ENCODE measurements at regions not wholly inside any gene's neighbourhood (a gene's known extent, or its start where the extent isn't known, plus 50 kb on each side); places are given as distances from the start of the nearest gene placed in this dataset.

GRCh38 chr16:51989637-51990230, 557.2 kb downstream of the TOX3 start:
- Histone ChIP-seq H3K4me1 (no peaks in the 10 kb centered on the region), H3K36me3 (no peaks in the 10 kb centered on the region), H3K4me3 (no peak overlapping the region), H3K9me3 (no peaks in the 10 kb centered on the region), H3K27ac (no peak overlapping the region), H3K27me3 (no peaks in the 10 kb centered on the region)
- DNase-seq (ENCODE audit: extremely low spot score in 2 of 2): no peak
- TF ChIP-seq POLR2AphosphoS5 (IDR thresholded peaks at IDR 0.05; ENCODE audit: insufficient read depth in 1 of 2, low read depth in 1 of 2) (no peak), POLR2A (IDR thresholded peaks at IDR 0.05) (no peak), CTCF (IDR thresholded peaks at IDR 0.05) (no peak)
- intact Hi-C loops (cut with DNase I): no loop called here

- Histone ChIP-seq H3K27ac (no peak overlapping the region), H3K4me1 (no peaks in the 10 kb centered on the region), H3K4me3 (no peak overlapping the region), H3K9me3 (no peaks in the 10 kb centered on the region), H3K36me3 (no peaks in the 10 kb centered on the region), H3K27me3 (no peaks in the 10 kb centered on the region)
- no peak for DNase-seq (ENCODE audit: extremely low spot score in 2 of 2)
- intact Hi-C loops (cut with DNase I): no loop called here
- TF ChIP-seq CTCF (IDR thresholded peaks at IDR 0.05) (no peak), POLR2AphosphoS5 (IDR thresholded peaks at IDR 0.05; ENCODE audit: insufficient read depth in 1 of 2, low read depth in 1 of 2) (no peak), POLR2A (IDR thresholded peaks at IDR 0.05) (no peak)
Measured at GRCh38 chr16:51988977-51989376, 558.0 kb downstream of the TOX3 start.

GRCh38 chr16:51987519-51987918, 559.4 kb downstream of the TOX3 start:
- DNase-seq (ENCODE audit: extremely low spot score in 2 of 2): no peak
- TF ChIP-seq POLR2AphosphoS5 (IDR thresholded peaks at IDR 0.05; ENCODE audit: insufficient read depth in 1 of 2, low read depth in 1 of 2) (no peak), CTCF (IDR thresholded peaks at IDR 0.05) (no peak), POLR2A (IDR thresholded peaks at IDR 0.05) (no peak)
- Histone ChIP-seq H3K27ac (no peak overlapping the region), H3K9me3 (no peaks in the 10 kb centered on the region), H3K4me1 (no peaks in the 10 kb centered on the region), H3K4me3 (no peak overlapping the region), H3K36me3 (no peaks in the 10 kb centered on the region), H3K27me3 (no peaks in the 10 kb centered on the region)
- intact Hi-C loops (cut with DNase I): no loop called here

GRCh38 chr16:51986717-51987116, 560.2 kb downstream of the TOX3 start:
- H3K4me3 ChIP-seq: no peak overlapping the region
- intact Hi-C loops (cut with DNase I): no loop called here
- TF ChIP-seq POLR2AphosphoS5 (IDR thresholded peaks at IDR 0.05; ENCODE audit: insufficient read depth in 1 of 2, low read depth in 1 of 2) (no peak), CTCF (IDR thresholded peaks at IDR 0.05) (no peak), POLR2A (IDR thresholded peaks at IDR 0.05) (no peak)
- no peaks in the 10 kb centered on the region for H3K9me3 ChIP-seq
- no peak overlapping the region for H3K27ac ChIP-seq
- H3K4me1 ChIP-seq: no peaks in the 10 kb centered on the region
- DNase-seq (ENCODE audit: extremely low spot score in 2 of 2): no peak
- no peaks in the 10 kb centered on the region for H3K27me3 ChIP-seq
- H3K36me3 ChIP-seq: no peaks in the 10 kb centered on the region

- no peaks in the 10 kb centered on the region for H3K4me1 ChIP-seq
- H3K27me3 ChIP-seq: no peaks in the 10 kb centered on the region
- TF ChIP-seq POLR2A (IDR thresholded peaks at IDR 0.05) (no peak), POLR2AphosphoS5 (IDR thresholded peaks at IDR 0.05; ENCODE audit: insufficient read depth in 1 of 2, low read depth in 1 of 2) (no peak), CTCF (IDR thresholded peaks at IDR 0.05) (no peak)
- no peaks in the 10 kb centered on the region for H3K9me3 ChIP-seq
- H3K36me3 ChIP-seq: no peaks in the 10 kb centered on the region
- no peak overlapping the region for H3K27ac ChIP-seq
- no peak overlapping the region for H3K4me3 ChIP-seq
- no peak for DNase-seq (ENCODE audit: extremely low spot score in 2 of 2)
- intact Hi-C loops (cut with DNase I): no loop called here
Measured at GRCh38 chr16:51986301-51986700, 560.6 kb downstream of the TOX3 start.

Data from vagina (tissue), 2 donors.